PC-9 (cell line): ENCODE measurements at regions not wholly inside any gene's neighbourhood (a gene's known extent, or its start where the extent isn't known, plus 50 kb on each side); places are given as distances from the start of the nearest gene placed in this dataset.

Source experiments
- BruUV-seq: library from RNA; stranded (reverse); fragments of 400-500 nt; replicated peaks from 2 replicates; lab custom pipeline; 2021; lab: Mats Ljungman, UMichigan
- CTCF ChIA-PET: fragments of 300-600 bp; sonication (Branson Sonifier 250); formaldehyde crosslinking; loops from one replicate; lab custom pipeline; 2022; ENCODE audit warnings: antibody characterized with exemption; lab: Charles Lee
- POLR2A ChIA-PET: fragments of 300-600 bp; sonication (Branson Sonifier 250); formaldehyde crosslinking; loops from one replicate; lab custom pipeline; 2022; ENCODE audit warnings: antibody characterized with exemption; ENCODE audit not compliant: unreplicated experiment; lab: Charles Lee
- DNase-seq, 2 experiments: peaks; one replicate each; pipeline versions ENCODE4 v3.0.0 to v3.0.0-alpha.2; 2015 to 2022; ENCODE audit warnings: mixed read lengths in 1 of 2
- H2AFZ ChIP-seq: fragments of 200-600 bp; sonication (generic); 2 replicates; pipeline ENCODE4 v1.8.1; 2017; ENCODE audit warnings: antibody characterized with exemption
- H3F3A ChIP-seq: fragments of 200-600 bp; sonication (generic); 2 replicates; pipeline ENCODE4 v1.8.1; 2017; ENCODE audit warnings: antibody characterized with exemption, mild to moderate bottlenecking, low read depth; ENCODE audit not compliant: insufficient read depth
- H3K27ac ChIP-seq: fragments of 200-600 bp; sonication (generic); 2 replicates; pipeline ENCODE4 v1.6.1; 2016; ENCODE audit warnings: mixed run types
- H3K27me3 ChIP-seq: fragments of 200-600 bp; sonication (generic); 2 replicates; pipeline ENCODE4 v1.6.1; 2016; ENCODE audit warnings: low read depth, mixed run types; ENCODE audit not compliant: insufficient read depth
- H3K36me3 ChIP-seq: fragments of 200-600 bp; sonication (generic); 2 replicates; pipeline ENCODE4 v1.6.1; 2016; ENCODE audit warnings: low read depth, mixed run types
- H3K4me1 ChIP-seq: fragments of 200-600 bp; sonication (generic); replicated peaks from 2 replicates; pipeline ENCODE4 v1.6.1; 2016; ENCODE audit warnings: mixed run types; ENCODE audit not compliant: insufficient read depth
- H3K4me2 ChIP-seq: fragments of 200-600 bp; sonication (generic); 2 replicates; pipeline ENCODE4 v1.6.1; 2017; ENCODE audit warnings: mixed run types
- H3K4me3 ChIP-seq: fragments of 200-600 bp; sonication (generic); 2 replicates; pipeline ENCODE4 v1.6.1; 2016; ENCODE audit warnings: mixed run types
- H3K79me2 ChIP-seq: fragments of 200-600 bp; sonication (generic); 2 replicates; pipeline ENCODE4 v1.6.1; 2017; ENCODE audit warnings: low read depth, mixed run types
- H3K9me2 ChIP-seq: fragments of 200-600 bp; sonication (generic); 2 replicates; pipeline ENCODE4 v1.8.1; 2017; ENCODE audit warnings: mild to moderate bottlenecking; ENCODE audit not compliant: insufficient read depth
- H3K9me3 ChIP-seq: fragments of 200-600 bp; sonication (generic); 2 replicates; pipeline ENCODE4 v1.8.1; 2016; ENCODE audit warnings: low read depth; ENCODE audit not compliant: insufficient read depth
- H4K20me1 ChIP-seq: fragments of 200-600 bp; sonication (generic); 2 replicates; pipeline ENCODE4 v1.8.1; 2017; ENCODE audit not compliant: insufficient read depth
- EZH2 ChIP-seq: fragments of 200-600 bp; sonication (generic); IDR thresholded peaks from 2 replicates; pipeline ENCODE4 v1.8.0; 2017; ENCODE audit warnings: antibody characterized with exemption, low read depth
- intact Hi-C: fragments of 100-400 bp; cut with micrococcal nuclease; formaldehyde crosslinking; loops from one replicate; pipeline ENCODE4 v1.10.0; 2022; ENCODE audit not compliant: unreplicated experiment
- TF ChIP-seq, protein P1 (sequence below): fragments of 200-600 bp; sonication (generic); conservative IDR thresholded peaks from 2 replicates; pipeline ENCODE4 v1.6.1; 2017; ENCODE audit warnings: mixed run types, antibody characterized with exemption, mild to moderate bottlenecking, moderate library complexity

DNA sequence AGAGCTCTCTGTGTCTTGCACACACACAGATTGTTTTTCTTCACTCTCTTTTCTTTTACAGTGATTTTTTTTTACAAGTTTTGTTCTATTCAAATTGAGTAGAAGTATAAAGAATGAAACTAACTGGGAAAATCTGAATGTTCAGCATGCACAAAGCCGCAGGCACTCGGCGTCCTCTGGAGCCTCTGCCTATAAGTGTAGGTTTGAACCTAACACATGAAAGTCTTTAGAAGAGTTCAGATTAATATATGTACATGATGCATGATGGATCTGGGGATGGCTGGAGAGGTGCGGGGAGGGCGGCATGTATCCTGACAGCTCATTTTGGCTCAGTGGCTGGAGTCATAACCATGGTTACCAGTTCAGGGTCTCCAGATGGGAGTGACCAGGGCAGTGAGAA is 301.1 kb upstream of the CDH4 start:
- ChIA-PET POLR2A (no interaction called here), CTCF (no interaction called here)
- no peak overlapping the region for H3K4me3 ChIP-seq
- no TSS peak for BruUV-seq
- no peaks in the 10 kb centered on the region for H3K9me2 ChIP-seq
- no peaks in the 10 kb centered on the region for H3K36me3 ChIP-seq
- H3K27ac ChIP-seq: no peak overlapping the region
- TF ChIP-seq, protein P1, sequence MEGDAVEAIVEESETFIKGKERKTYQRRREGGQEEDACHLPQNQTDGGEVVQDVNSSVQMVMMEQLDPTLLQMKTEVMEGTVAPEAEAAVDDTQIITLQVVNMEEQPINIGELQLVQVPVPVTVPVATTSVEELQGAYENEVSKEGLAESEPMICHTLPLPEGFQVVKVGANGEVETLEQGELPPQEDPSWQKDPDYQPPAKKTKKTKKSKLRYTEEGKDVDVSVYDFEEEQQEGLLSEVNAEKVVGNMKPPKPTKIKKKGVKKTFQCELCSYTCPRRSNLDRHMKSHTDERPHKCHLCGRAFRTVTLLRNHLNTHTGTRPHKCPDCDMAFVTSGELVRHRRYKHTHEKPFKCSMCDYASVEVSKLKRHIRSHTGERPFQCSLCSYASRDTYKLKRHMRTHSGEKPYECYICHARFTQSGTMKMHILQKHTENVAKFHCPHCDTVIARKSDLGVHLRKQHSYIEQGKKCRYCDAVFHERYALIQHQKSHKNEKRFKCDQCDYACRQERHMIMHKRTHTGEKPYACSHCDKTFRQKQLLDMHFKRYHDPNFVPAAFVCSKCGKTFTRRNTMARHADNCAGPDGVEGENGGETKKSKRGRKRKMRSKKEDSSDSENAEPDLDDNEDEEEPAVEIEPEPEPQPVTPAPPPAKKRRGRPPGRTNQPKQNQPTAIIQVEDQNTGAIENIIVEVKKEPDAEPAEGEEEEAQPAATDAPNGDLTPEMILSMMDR: no peak
- no peak for TF ChIP-seq EZH2
- 0 out of 2 replicates have a peak, but pooled peaks cover 9% of the 10 kb centered on the region for H4K20me1 ChIP-seq
- H3K79me2 ChIP-seq: no peaks in the 10 kb centered on the region
- no peak overlapping the region for H3K4me2 ChIP-seq
- no peaks in the 10 kb centered on the region for H3K9me3 ChIP-seq
- intact Hi-C loops: no loop called here
- DNase-seq: no peak
- no peaks in the 10 kb centered on the region for H3F3A ChIP-seq
- no peak overlapping the region for H2AFZ ChIP-seq
- no peaks in the 10 kb centered on the region for H3K4me1 ChIP-seq
- H3K27me3 ChIP-seq: peaks cover 72% of the 10 kb centered on the region

DNA sequence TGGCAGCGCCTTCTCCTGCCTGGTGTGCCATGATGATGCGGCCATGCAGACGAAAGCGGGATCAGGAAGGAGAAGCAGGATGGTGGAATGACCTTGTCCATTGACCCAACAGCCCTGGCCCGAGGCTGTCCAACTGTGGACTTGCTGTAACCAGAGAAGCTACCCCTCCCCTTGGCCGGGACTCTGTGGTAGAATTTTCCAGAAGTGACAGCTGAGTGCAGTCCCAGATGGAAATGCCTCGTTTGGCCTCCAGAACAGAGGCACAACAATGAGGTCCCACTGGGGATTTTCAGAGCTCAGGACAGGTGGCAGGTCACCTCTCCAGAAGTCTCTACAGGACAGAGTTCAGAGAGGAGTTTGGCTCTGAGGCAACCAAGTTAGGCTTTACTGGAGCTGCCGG is 299.2 kb upstream of the CDH4 start:
- Histone ChIP-seq H3F3A (no peaks in the 10 kb centered on the region), H3K4me3 (no peak overlapping the region), H3K36me3 (no peaks in the 10 kb centered on the region), H3K27me3 (peaks cover 61% of the 10 kb centered on the region), H4K20me1 (0 out of 2 replicates have a peak, but pooled peaks cover 9% of the 10 kb centered on the region), H3K9me3 (no peaks in the 10 kb centered on the region), H3K9me2 (no peaks in the 10 kb centered on the region), H3K27ac (no peak overlapping the region), H2AFZ (no peak overlapping the region), H3K4me2 (no peak overlapping the region), H3K79me2 (no peaks in the 10 kb centered on the region), H3K4me1 (no peaks in the 10 kb centered on the region)
- ChIA-PET CTCF (no interaction called here), POLR2A (no interaction called here)
- intact Hi-C loops: no loop called here
- no peak for TF ChIP-seq EZH2
- TF ChIP-seq, protein P1: no peak
- DNase-seq: no peak
- BruUV-seq: no TSS peak

GRCh38 chr20:60953321-60953720 is 298.7 kb upstream of the CDH4 start:
- H3K79me2 ChIP-seq: no peaks in the 10 kb centered on the region
- H3K4me1 ChIP-seq: no peaks in the 10 kb centered on the region
- intact Hi-C loops: no loop called here
- H3K27ac ChIP-seq: no peak overlapping the region
- POLR2A ChIA-PET: no interaction called here
- no TSS peak for BruUV-seq
- no peak for TF ChIP-seq EZH2
- TF ChIP-seq, protein P1: no peak
- no peak overlapping the region for H3K4me3 ChIP-seq
- no peaks in the 10 kb centered on the region for H3F3A ChIP-seq
- CTCF ChIA-PET: no interaction called here
- H3K36me3 ChIP-seq: no peaks in the 10 kb centered on the region
- no peak for DNase-seq
- no peak overlapping the region for H3K4me2 ChIP-seq
- no peaks in the 10 kb centered on the region for H3K9me2 ChIP-seq
- H2AFZ ChIP-seq: no peak overlapping the region
- H3K27me3 ChIP-seq: peaks cover 56% of the 10 kb centered on the region
- H3K9me3 ChIP-seq: no peaks in the 10 kb centered on the region; the same call in 1 of the 2 replicates
- H4K20me1 ChIP-seq: 0 out of 2 replicates have a peak, but pooled peaks cover 9% of the 10 kb centered on the region
